ENCODE measurements at regions not wholly inside any gene's neighbourhood (a gene's known extent, or its start where the extent isn't known, plus 50 kb on each side); places are given as distances from the start of the nearest gene placed in this dataset.

DNA sequence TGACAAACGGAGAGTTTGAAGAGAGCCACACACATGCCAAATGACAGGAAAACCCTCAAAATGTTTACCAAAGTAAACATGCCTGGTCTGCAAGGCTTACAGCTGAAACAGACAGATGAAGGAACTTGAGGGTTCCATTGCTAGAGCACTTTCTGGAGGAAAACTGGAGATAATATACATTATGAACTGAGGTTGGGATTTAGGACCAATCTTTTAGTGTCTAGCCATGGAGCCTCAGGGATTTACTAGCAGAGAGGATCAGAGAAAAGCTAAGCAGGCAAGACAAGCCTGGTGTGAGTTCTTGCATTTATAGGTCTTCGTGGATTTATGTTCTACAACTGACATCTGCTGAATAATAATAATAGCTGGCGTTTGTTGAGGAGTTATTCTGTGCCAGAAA lies 205.3 kb downstream of the AEBP2 start:
- Mint-ChIP-seq H3K27me3 (ENCODE audit: low read depth in 3 of 3) (peaks cover 0 to 3% (median 0%) of the 10 kb centered on the region in 3 donors), H3K4me1 (peaks cover 6% of the 10 kb centered on the region), H3K27ac (no peak overlapping the region), H3K9me3 (peaks cover 10 to 25% (median 16%) of the 10 kb centered on the region in 7 donors), H3K36me3 (no peaks in the 10 kb centered on the region), H3K4me3 (no peak overlapping the region)
- Histone ChIP-seq H3K9ac (ENCODE audit: insufficient read depth, low read length, poor library complexity, severe bottlenecking) (no peak overlapping the region), H3K79me2 (ENCODE audit: insufficient read depth, low read length) (no peaks in the 10 kb centered on the region), H3K9me3 (replicated peaks in 1 of 2; ENCODE audit: control insufficient read depth in 1 of 2, insufficient read depth in 1 of 2, low read length in 2 of 2) (peaks cover 8 to 9% of the 10 kb centered on the region in 2 donors), H3K36me3 (replicated peaks in 1 of 2; ENCODE audit: control insufficient read depth in 1 of 2, insufficient read depth in 2 of 2, low read length in 2 of 2) (no peaks in the 10 kb centered on the region), H3K4me1 (ENCODE audit: control insufficient read depth in 1 of 2, insufficient read depth in 2 of 2, low read length in 2 of 2) (no peaks in the 10 kb centered on the region), H4K20me1 (ENCODE audit: insufficient read depth, low read length) (no peaks in the 10 kb centered on the region), H3K27ac (ENCODE audit: low read depth in 1 of 2, low read length in 2 of 2) (no peak overlapping the region), H3K4me2 (replicated peaks; ENCODE audit: extremely low read depth, low read length, poor library complexity, severe bottlenecking) (no peak overlapping the region), H3K4me3 (replicated peaks in 1 of 3; ENCODE audit: low read depth in 2 of 3, low read length in 3 of 3) (no peak overlapping the region), H2AFZ (ENCODE audit: insufficient read depth, low read depth, low read length, poor library complexity, severe bottlenecking) (no peak overlapping the region), H3K27me3 (ENCODE audit: control insufficient read depth in 2 of 2, insufficient read depth in 2 of 2, low read length in 2 of 2) (no peaks in the 10 kb centered on the region)
- DNase-seq: no peak
- 83% methylated on average over 1 of the region's 3 CpGs for WGBS (ENCODE audit: insufficient coverage)
- no peak for TF ChIP-seq CTCF (IDR thresholded peaks at IDR 0.05)
- intact Hi-C loops (cut with micrococcal nuclease): no loop called here

DNA sequence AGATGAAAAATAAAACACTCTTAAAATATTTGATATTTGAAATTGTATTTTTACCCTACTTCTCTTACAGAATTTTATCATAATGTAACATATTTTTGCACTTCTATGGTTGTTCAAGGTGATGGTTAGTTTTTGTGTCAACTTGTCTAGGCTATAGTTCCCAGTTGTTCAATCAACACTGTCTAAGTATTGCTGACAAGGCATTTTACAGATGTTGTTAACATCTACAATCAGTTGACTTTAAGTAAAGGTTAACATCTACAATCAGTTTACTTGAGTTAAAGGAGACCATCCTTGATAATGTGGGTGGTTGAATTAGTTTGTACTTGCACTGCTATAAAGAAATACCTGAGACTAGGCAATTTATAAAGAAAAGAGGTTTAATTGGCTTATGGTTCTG lies 206.5 kb downstream of the AEBP2 start:
- Mint-ChIP-seq H3K4me3 (no peak overlapping the region), H3K36me3 (no peaks in the 10 kb centered on the region), H3K9me3 (peaks cover 12 to 25% (median 16%) of the 10 kb centered on the region in 7 donors), H3K27me3 (ENCODE audit: low read depth in 3 of 3) (peaks cover 0 to 3% (median 0%) of the 10 kb centered on the region in 3 donors), H3K4me1 (peaks cover 6% of the 10 kb centered on the region), H3K27ac (no peak overlapping the region)
- Histone ChIP-seq H3K4me1 (ENCODE audit: control insufficient read depth in 1 of 2, insufficient read depth in 2 of 2, low read length in 2 of 2) (no peaks in the 10 kb centered on the region), H3K4me2 (replicated peaks; ENCODE audit: extremely low read depth, low read length, poor library complexity, severe bottlenecking) (no peak overlapping the region), H3K9ac (ENCODE audit: insufficient read depth, low read length, poor library complexity, severe bottlenecking) (no peak overlapping the region), H3K27me3 (ENCODE audit: control insufficient read depth in 2 of 2, insufficient read depth in 2 of 2, low read length in 2 of 2) (no peaks in the 10 kb centered on the region), H3K79me2 (ENCODE audit: insufficient read depth, low read length) (no peaks in the 10 kb centered on the region), H4K20me1 (ENCODE audit: insufficient read depth, low read length) (no peaks in the 10 kb centered on the region), H3K36me3 (replicated peaks in 1 of 2; ENCODE audit: control insufficient read depth in 1 of 2, insufficient read depth in 2 of 2, low read length in 2 of 2) (no peaks in the 10 kb centered on the region), H2AFZ (ENCODE audit: insufficient read depth, low read depth, low read length, poor library complexity, severe bottlenecking) (no peak overlapping the region), H3K27ac (ENCODE audit: low read depth in 1 of 2, low read length in 2 of 2) (no peak overlapping the region), H3K4me3 (replicated peaks in 1 of 3; ENCODE audit: low read depth in 2 of 3, low read length in 3 of 3) (no peak overlapping the region), H3K9me3 (replicated peaks in 1 of 2; ENCODE audit: control insufficient read depth in 1 of 2, insufficient read depth in 1 of 2, low read length in 2 of 2) (peaks cover 8 to 9% of the 10 kb centered on the region in 2 donors)
- no peak for DNase-seq
- TF ChIP-seq CTCF (IDR thresholded peaks at IDR 0.05): no peak
- intact Hi-C loops (cut with micrococcal nuclease): no loop called here
